Right lobe of liver (tissue), 6 donors: ENCODE measurements at regions not wholly inside any gene's neighbourhood (a gene's known extent, or its start where the extent isn't known, plus 50 kb on each side); places are given as distances from the start of the nearest gene placed in this dataset.

Experiments used
- ATAC-seq, 4 donors: fragments of 200-7000 bp; cut with Tn5 transposase; one replicate each; pipeline ENCODE4 v1.9.1; 2020; ENCODE audit warnings: mild to moderate bottlenecking in 4 of 4, moderate library complexity in 4 of 4
- DNase-seq, 3 donors: peaks; one replicate each; pipeline ENCODE4 v3.0.0-alpha.2; 2020
- H3K27ac ChIP-seq, 3 donors: fragments of 200-600 bp; one replicate each; pipeline ENCODE4 v1.8.0; 2022
- H3K27me3 ChIP-seq, 2 donors: fragments of 200-600 bp; one replicate each; pipeline ENCODE4 v1.8.0; 2022
- H3K36me3 ChIP-seq, 4 donors: fragments of 200-600 bp; sonication (generic) in 1 of 4; one replicate each; pipeline versions ENCODE4 v1.5.1 to v1.8.0; 2017 to 2022; ENCODE audit warnings: control low read depth in 1 of 4
- H3K4me1 ChIP-seq, 4 donors: fragments of 200-600 bp; sonication (generic) in 1 of 4; one replicate each; pipeline versions ENCODE4 v1.5.1 to v1.8.0; 2017 to 2022; ENCODE audit warnings: control low read depth in 1 of 4
- H3K4me3 ChIP-seq, 3 donors: fragments of 200-600 bp; one replicate each; pipeline ENCODE4 v1.8.0; 2022
- H3K9me3 ChIP-seq, 4 donors: fragments of 200-600 bp; sonication (generic) in 1 of 4; one replicate each; pipeline versions ENCODE4 v1.5.1 to v1.8.0; 2017 to 2022; ENCODE audit warnings: control low read depth in 1 of 4
- POLR2A ChIP-seq: fragments of 450-650 bp; IDR thresholded peaks from one replicate; pipeline ENCODE4 v1.6.1; 2017; ENCODE audit warnings: antibody characterized with exemption, mild to moderate bottlenecking
- WGBS: methylation state at CpG from one replicate; pipeline ENCODE4 v1.1.6; 2018; ENCODE audit warnings: low coverage, low lambda C conversion rate; ENCODE audit not compliant: insufficient coverage; ENCODE audit errors: missing lambda C conversion rate; 5-methylcytosine and 5-hydroxymethylcytosine counted together
- intact Hi-C, 2 donors: fragments of 100-400 bp; cut with DNase I; formaldehyde crosslinking; loops; one replicate each; pipeline versions ENCODE4 v1.11.2 to v1.14.1; 2022
- TF ChIP-seq, protein P1 (sequence below), 4 donors: fragments of 200-600 bp in 3 of 4; fragments of 450-650 bp in 1 of 4; IDR thresholded peaks; one replicate each; pipeline versions ENCODE4 v1.5.1 to v1.8.0; 2016 to 2022; ENCODE audit warnings: antibody characterized with exemption in 4 of 4, mild to moderate bottlenecking in 2 of 4
- donor health status: DM: no; HTN: yes; CAD: no.
- donor health status: DM: no; HTN: no; CAD: no.
- donor health status: DM: no; HTN: no; CAD: no.
- donor health status: DM: no; HTN: yes; CAD: no.
- donor health status: DM: no; HTN: yes; CAD: no.

DNA sequence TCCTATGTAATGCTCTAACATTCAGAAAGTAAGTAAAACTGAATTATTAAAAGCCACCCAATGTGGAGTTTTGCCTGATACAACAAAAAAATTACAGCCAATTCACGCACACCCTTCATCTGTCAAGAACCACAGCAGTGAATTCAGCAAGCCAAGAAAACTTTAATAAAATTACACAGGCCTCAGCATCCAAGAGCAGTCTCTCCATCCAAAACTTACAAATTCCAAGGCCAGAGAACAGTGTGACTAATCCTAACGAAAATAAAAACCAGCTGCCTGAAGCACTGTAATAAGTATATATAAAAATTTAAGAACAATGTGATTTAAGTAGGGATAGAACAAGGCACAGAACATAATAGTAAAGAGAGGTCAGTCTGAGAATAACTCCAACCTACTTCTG is 54.2 kb downstream of the SIX6 start:
- H3K4me3 ChIP-seq: no peak overlapping the region
- no peaks in the 10 kb centered on the region for H3K36me3 ChIP-seq
- no peaks in the 10 kb centered on the region for H3K27me3 ChIP-seq
- ATAC-seq (no peak), DNase-seq (no peak)
- H3K9me3 ChIP-seq: no peaks in the 10 kb centered on the region
- no peak overlapping the region for H3K27ac ChIP-seq
- intact Hi-C loops: loop anchor here in 1 of 2 donors (10.0 kb wide), 1 partner anchor 198 kb away; no protein-coding TSS in a partner anchor
- no peaks in the 10 kb centered on the region for H3K4me1 ChIP-seq
- 31% methylated on average over 2 of the region's 2 CpGs for WGBS
- TF ChIP-seq, protein P1, sequence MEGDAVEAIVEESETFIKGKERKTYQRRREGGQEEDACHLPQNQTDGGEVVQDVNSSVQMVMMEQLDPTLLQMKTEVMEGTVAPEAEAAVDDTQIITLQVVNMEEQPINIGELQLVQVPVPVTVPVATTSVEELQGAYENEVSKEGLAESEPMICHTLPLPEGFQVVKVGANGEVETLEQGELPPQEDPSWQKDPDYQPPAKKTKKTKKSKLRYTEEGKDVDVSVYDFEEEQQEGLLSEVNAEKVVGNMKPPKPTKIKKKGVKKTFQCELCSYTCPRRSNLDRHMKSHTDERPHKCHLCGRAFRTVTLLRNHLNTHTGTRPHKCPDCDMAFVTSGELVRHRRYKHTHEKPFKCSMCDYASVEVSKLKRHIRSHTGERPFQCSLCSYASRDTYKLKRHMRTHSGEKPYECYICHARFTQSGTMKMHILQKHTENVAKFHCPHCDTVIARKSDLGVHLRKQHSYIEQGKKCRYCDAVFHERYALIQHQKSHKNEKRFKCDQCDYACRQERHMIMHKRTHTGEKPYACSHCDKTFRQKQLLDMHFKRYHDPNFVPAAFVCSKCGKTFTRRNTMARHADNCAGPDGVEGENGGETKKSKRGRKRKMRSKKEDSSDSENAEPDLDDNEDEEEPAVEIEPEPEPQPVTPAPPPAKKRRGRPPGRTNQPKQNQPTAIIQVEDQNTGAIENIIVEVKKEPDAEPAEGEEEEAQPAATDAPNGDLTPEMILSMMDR (IDR thresholded peaks at IDR 0.05): no peak
- no peak for TF ChIP-seq POLR2A

DNA sequence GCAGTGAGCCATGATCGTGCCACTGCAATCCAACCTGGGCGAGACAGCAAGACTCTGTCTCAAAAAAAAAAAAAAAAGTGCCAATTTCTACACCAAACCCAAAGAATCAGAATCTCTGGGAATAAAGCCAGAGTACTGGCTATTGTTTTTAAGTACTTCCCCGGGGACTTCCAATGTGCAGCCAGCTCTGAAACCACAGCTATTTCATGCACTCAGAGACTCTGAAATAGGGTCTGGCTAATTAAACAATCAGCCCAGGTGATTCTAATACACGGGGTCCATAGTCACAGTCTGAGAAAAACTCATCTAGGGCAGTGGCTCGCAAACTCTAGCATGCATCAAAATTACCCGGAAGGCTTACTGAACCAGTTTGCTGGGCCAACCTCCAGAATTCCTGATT is 56.3 kb downstream of the SIX6 start:
- Histone ChIP-seq H3K4me3 (no peak overlapping the region), H3K27me3 (no peaks in the 10 kb centered on the region), H3K9me3 (no peaks in the 10 kb centered on the region), H3K4me1 (no peaks in the 10 kb centered on the region), H3K27ac (no peak overlapping the region), H3K36me3 (no peaks in the 10 kb centered on the region)
- no peak for DNase-seq
- intact Hi-C loops: loop anchor here in 1 of 2 donors (10.0 kb wide), 1 partner anchor 200 kb away; no protein-coding TSS in a partner anchor
- TF ChIP-seq POLR2A: no peak
- TF ChIP-seq, protein P1 (IDR thresholded peaks at IDR 0.05): no peak
- WGBS: 73% methylated on average over 5 of the region's 6 CpGs
- ATAC-seq: no peak

DNA sequence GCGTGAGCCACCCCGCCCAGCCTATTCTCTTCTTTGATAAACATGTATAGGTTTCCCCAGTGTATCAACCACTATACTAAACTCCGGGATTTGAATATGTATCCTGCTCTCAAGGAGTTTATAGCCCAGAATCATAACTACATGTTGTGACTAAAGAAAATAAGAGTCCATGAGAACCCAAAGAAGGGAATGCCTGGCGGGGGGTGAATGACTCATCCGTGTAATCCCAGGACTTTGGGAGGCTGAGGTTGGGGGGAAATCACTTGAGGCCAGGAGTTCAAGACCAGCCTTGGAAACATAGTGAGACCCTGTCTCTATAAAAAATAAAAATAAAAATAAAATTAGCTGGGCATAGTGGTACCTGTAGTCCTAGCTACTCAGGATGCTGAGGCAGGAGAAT is 57.2 kb downstream of the SIX6 start:
- ATAC-seq (no peak), DNase-seq (no peak)
- TF ChIP-seq, protein P1 (IDR thresholded peaks at IDR 0.05): no peak
- TF ChIP-seq POLR2A: no peak
- Histone ChIP-seq H3K27ac (no peak overlapping the region), H3K27me3 (no peaks in the 10 kb centered on the region), H3K4me1 (no peaks in the 10 kb centered on the region), H3K9me3 (no peaks in the 10 kb centered on the region), H3K4me3 (no peak overlapping the region), H3K36me3 (no peaks in the 10 kb centered on the region)
- intact Hi-C loops: loop anchor here in 1 of 2 donors (10.0 kb wide), 1 partner anchor 201 kb away; no protein-coding TSS in a partner anchor
- 87% methylated on average over 5 of the region's 5 CpGs for WGBS

DNA sequence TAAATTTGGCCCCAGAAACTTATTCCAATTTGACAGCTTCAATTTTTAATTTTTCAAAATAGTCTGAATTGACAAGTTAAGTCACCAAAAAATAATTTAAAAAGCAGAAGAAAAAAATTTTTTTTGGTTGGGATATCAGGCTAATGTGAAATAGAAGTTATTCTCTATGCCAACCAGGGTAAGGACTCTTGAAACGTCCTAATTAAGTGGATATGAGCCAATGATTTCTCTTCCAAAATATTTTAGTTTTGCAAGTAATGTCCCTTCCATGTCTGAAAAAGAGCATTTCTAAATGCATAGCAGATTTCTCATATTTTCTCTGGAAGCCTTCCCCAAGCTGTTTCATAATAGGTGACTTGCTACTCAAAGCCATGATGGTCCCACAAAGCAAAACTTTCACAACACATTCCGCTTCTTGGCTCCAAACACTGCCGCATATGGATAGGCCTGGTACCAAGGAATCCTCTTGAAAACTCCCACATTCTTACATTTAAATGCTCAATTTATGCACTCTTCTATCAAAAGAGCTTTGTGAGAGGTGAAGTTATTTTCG is 65.1 kb downstream of the SIX6 start:
- intact Hi-C loops: no loop called here
- no peaks in the 10 kb centered on the region for H3K4me1 ChIP-seq
- DNase-seq (no peak), ATAC-seq (no peak)
- no peaks in the 10 kb centered on the region for H3K36me3 ChIP-seq
- H3K27ac ChIP-seq: no peak overlapping the region
- H3K9me3 ChIP-seq: no peaks in the 10 kb centered on the region
- no peak overlapping the region for H3K4me3 ChIP-seq
- 63% methylated on average over 4 of the region's 4 CpGs for WGBS
- no peaks in the 10 kb centered on the region for H3K27me3 ChIP-seq
- no peak for TF ChIP-seq POLR2A
- TF ChIP-seq, protein P1 (IDR thresholded peaks at IDR 0.05): no peak
